SU-DHL-6 (cell line): ENCODE measurements at regions not wholly inside any gene's neighbourhood (a gene's known extent, or its start where the extent isn't known, plus 50 kb on each side); places are given as distances from the start of the nearest gene placed in this dataset.

ENCODE experiments used
- CTCF ChIP-seq: fragments of 200-600 bp; sonication (generic); IDR thresholded peaks from one replicate; pipeline ENCODE4 v1.5.1; 2017; ENCODE audit warnings: antibody characterized with exemption, mild to moderate bottlenecking, low read length, moderate library complexity; ENCODE audit not compliant: insufficient read depth, poor library complexity, severe bottlenecking
- EZH2phosphoT487 ChIP-seq: fragments of 200-600 bp; sonication (generic), shearing (Covaris generic); conservative IDR thresholded peaks from 2 replicates; pipeline ENCODE4 v1.6.1; 2018; ENCODE audit warnings: mild to moderate bottlenecking, antibody characterized with exemption, low read length, moderate library complexity, mixed read lengths

- no peak for TF ChIP-seq CTCF
- no peak for TF ChIP-seq EZH2phosphoT487
Measured at GRCh38 chr4:163726641-163727040, 232.2 kb downstream of the TMA16 start.
